Endothelial cell of umbilical vein (primary cell): ENCODE measurements at regions not wholly inside any gene's neighbourhood (a gene's known extent, or its start where the extent isn't known, plus 50 kb on each side); places are given as distances from the start of the nearest gene placed in this dataset.

Experiments used
- BruUV-seq: library from RNA; stranded (reverse); fragments of 400-500 nt; replicated peaks from 2 replicates; lab custom pipeline; 2021; lab: Mats Ljungman, UMichigan
- CTCF ChIA-PET: fragments of 300-600, 350-600 bp; sonication (Branson Sonifier 250); formaldehyde crosslinking; loops from one replicate; lab custom pipeline; 2021; ENCODE audit warnings: antibody characterized with exemption, inconsistent platforms; lab: Charles Lee
- POLR2A ChIA-PET: fragments of 300-600, 350-600 bp; sonication (Branson Sonifier 250); formaldehyde crosslinking; loops from one replicate; lab custom pipeline; 2021; ENCODE audit warnings: antibody characterized with exemption, inconsistent platforms; lab: Charles Lee
- DNase-seq: peaks from one replicate; pipeline ENCODE4 v3.0.0-alpha.2; 2011; ENCODE audit warnings: low read depth, low spot score
- FAIRE-seq: peaks from 2 replicates; lab custom pipeline; 2011; peaks lifted over from hg19 to GRCh38; lab: Jason Lieb, UNC
- H2AFZ ChIP-seq: 2 replicates; pipeline ENCODE4 v1.6.0; 2012; ENCODE audit warnings: low read depth, low read length, control low read depth, inconsistent platforms
- H3K27ac ChIP-seq: 2 replicates; pipeline ENCODE4 v1.5.1; 2011; ENCODE audit warnings: low read depth, mild to moderate bottlenecking, control low read depth, low read length, moderate library complexity; ENCODE audit not compliant: insufficient read depth
- H3K27me3 ChIP-seq, 2 experiments: 2 replicates each; pipeline versions ENCODE4 v1.6.0 to v1.6.1; 2011; ENCODE audit warnings: low read length in 2 of 2, mixed read lengths in 1 of 2; ENCODE audit not compliant: control insufficient read depth in 2 of 2, insufficient read depth in 2 of 2
- H3K36me3 ChIP-seq, 2 experiments: 2 replicates in 1 of 2; 3 replicates in 1 of 2; pipeline ENCODE4 v1.5.1; 2011; ENCODE audit warnings: low read length in 2 of 2, mild to moderate bottlenecking in 1 of 2, moderate library complexity in 1 of 2; ENCODE audit not compliant: control insufficient read depth in 2 of 2, insufficient read depth in 2 of 2; ENCODE audit errors: extremely low read depth in 1 of 2
- H3K4me1 ChIP-seq: 3 replicates; pipeline ENCODE4 v1.5.1; 2011; ENCODE audit warnings: mild to moderate bottlenecking, low read length; ENCODE audit not compliant: control insufficient read depth, insufficient read depth; ENCODE audit errors: extremely low read depth
- H3K4me2 ChIP-seq: 2 replicates; pipeline ENCODE4 v1.6.1; 2011; ENCODE audit warnings: low read length, control low read depth, mixed read lengths; ENCODE audit not compliant: insufficient read depth
- H3K4me3 ChIP-seq, 3 experiments: fragments of 200-600 bp in 1 of 3; sonication (generic), shearing (Covaris generic) in 1 of 3; replicated peaks in 1 of 3; 2 replicates each; pipeline ENCODE4 v1.5.1; 2011 to 2016; ENCODE audit warnings: control low read depth in 3 of 3, low read length in 3 of 3, mild to moderate bottlenecking in 2 of 3, inconsistent platforms in 1 of 3, low read depth in 1 of 3, moderate library complexity in 1 of 3; ENCODE audit not compliant: insufficient read depth in 1 of 3
- H3K79me2 ChIP-seq: 2 replicates; pipeline ENCODE4 v1.6.0; 2012; ENCODE audit warnings: low read length, inconsistent platforms; ENCODE audit not compliant: control insufficient read depth, insufficient read depth
- H3K9ac ChIP-seq: replicated peaks from 2 replicates; pipeline ENCODE3; 2011; ENCODE audit warnings: low read length, control low read depth; ENCODE audit not compliant: insufficient read depth; ENCODE audit errors: extremely low read depth
- H3K9me1 ChIP-seq: replicated peaks from 3 replicates; pipeline ENCODE4 v1.6.0; 2011; ENCODE audit warnings: mild to moderate bottlenecking, low read length; ENCODE audit not compliant: control insufficient read depth, insufficient read depth; ENCODE audit errors: extremely low read depth
- H3K9me3 ChIP-seq: replicated peaks from 2 replicates; pipeline ENCODE4 v1.5.1; 2012; ENCODE audit warnings: low read length, inconsistent platforms; ENCODE audit not compliant: control insufficient read depth, insufficient read depth
- H4K20me1 ChIP-seq: replicated peaks from 2 replicates; pipeline ENCODE3; 2011; ENCODE audit warnings: mild to moderate bottlenecking, low read length; ENCODE audit not compliant: control insufficient read depth, insufficient read depth; ENCODE audit errors: extremely low read depth
- CTCF ChIP-seq, 2 donors: IDR thresholded peaks; 1 replicate in 1 of 2; 2 replicates in 1 of 2; pipeline ENCODE4 v1.5.1; 2011; ENCODE audit warnings: low read length in 2 of 2, mild to moderate bottlenecking in 2 of 2, moderate library complexity in 2 of 2, control low read depth in 1 of 2, inconsistent platforms in 1 of 2, low read depth in 1 of 2; ENCODE audit not compliant: insufficient read depth in 1 of 2; ENCODE audit errors: extremely low read depth in 1 of 2
- EZH2 ChIP-seq: IDR thresholded peaks from 2 replicates; pipeline ENCODE4 v1.6.1; 2012; ENCODE audit warnings: borderline replicate concordance, low read depth, mild to moderate bottlenecking, moderate library complexity, low read length, inconsistent platforms; ENCODE audit not compliant: severe bottlenecking
- FOS ChIP-seq: IDR thresholded peaks from 2 replicates; pipeline ENCODE4 v1.6.1; 2011; ENCODE audit warnings: mild to moderate bottlenecking, low read length, moderate library complexity, borderline replicate concordance; ENCODE audit not compliant: insufficient read depth
- GATA2 ChIP-seq: IDR thresholded peaks from 2 replicates; pipeline ENCODE4 v1.7.0; 2011; ENCODE audit warnings: low read depth, mild to moderate bottlenecking, moderate library complexity, mixed read lengths, low read length; ENCODE audit not compliant: insufficient read length, insufficient read depth
- JUN ChIP-seq: IDR thresholded peaks from 2 replicates; pipeline ENCODE4 v1.6.1; 2011; ENCODE audit warnings: borderline replicate concordance, low read depth; ENCODE audit not compliant: insufficient read length, insufficient read depth
- POLR2AphosphoS5 ChIP-seq: IDR thresholded peaks from 2 replicates; pipeline ENCODE4 v1.6.1; 2012; ENCODE audit warnings: low read depth, mild to moderate bottlenecking, control low read depth, low read length, moderate library complexity; ENCODE audit not compliant: insufficient read depth
- dilution Hi-C: fragments of 300-500 bp; cut with MboI; formaldehyde crosslinking; loops from one replicate; pipeline ENCODE4 v1.15.0; 2019; ENCODE audit warnings: low sequenced_read_pairs; ENCODE audit not compliant: extremely low pct_ligation_motif_present
- intact Hi-C: fragments of 100-400 bp; cut with micrococcal nuclease; formaldehyde crosslinking; loops from one replicate; pipeline ENCODE4 v1.10.0; 2022
- TF ChIP-seq, protein P1 (sequence below): IDR thresholded peaks from 2 replicates; pipeline ENCODE4 v1.6.1; 2011; ENCODE audit not compliant: insufficient read depth, insufficient read length

DNA sequence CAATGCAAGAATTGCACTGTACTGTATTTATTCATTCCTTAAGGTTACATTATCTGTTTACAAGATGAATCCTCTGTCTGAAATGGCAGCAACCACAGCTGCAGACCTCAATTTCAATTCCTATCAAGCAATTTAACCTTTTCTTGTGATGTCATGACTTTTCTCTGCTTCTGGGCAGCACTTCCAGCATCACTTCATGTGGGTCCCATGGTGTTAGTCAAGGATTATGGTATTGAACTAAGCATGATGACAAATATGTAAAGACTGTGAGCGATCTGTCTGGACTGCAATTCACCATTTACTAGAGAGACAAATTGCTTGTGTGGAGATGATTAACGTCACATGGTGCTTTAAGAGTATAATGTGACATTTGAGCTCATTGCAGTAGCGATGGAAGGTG is 90.5 kb upstream of the CCN2 start:
- no peaks in the 10 kb centered on the region for H3K4me1 ChIP-seq
- H3K9me1 ChIP-seq = no peaks in the 10 kb centered on the region
- no peaks in the 10 kb centered on the region for H4K20me1 ChIP-seq
- dilution Hi-C loops = no loop called here
- no peak for TF ChIP-seq JUN
- no peak for TF ChIP-seq EZH2
- TF ChIP-seq FOS = no peak
- TF ChIP-seq, protein P1, sequence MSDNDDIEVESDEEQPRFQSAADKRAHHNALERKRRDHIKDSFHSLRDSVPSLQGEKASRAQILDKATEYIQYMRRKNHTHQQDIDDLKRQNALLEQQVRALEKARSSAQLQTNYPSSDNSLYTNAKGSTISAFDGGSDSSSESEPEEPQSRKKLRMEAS = no peak
- no peak for TF ChIP-seq GATA2
- TF ChIP-seq POLR2AphosphoS5 = no peak
- TF ChIP-seq CTCF (IDR thresholded peaks at IDR 0.05; ENCODE audit: extremely low read depth in 1 of 2, insufficient read depth in 1 of 2, low read depth in 1 of 2, low read length in 2 of 2) = no peak
- no peak for FAIRE-seq
- H3K27ac ChIP-seq = no peak overlapping the region
- CTCF ChIA-PET = interaction anchor here (0.8 kb wide), 1 partner anchor 174 kb away, joined by 3 read pairs; no protein-coding TSS in a partner anchor
- H3K4me3 ChIP-seq = no peak overlapping the region
- no peak overlapping the region for H2AFZ ChIP-seq
- no peak overlapping the region for H3K9ac ChIP-seq
- DNase-seq = no peak
- no peaks in the 10 kb centered on the region for H3K27me3 ChIP-seq
- no TSS peak for BruUV-seq
- intact Hi-C loops = no loop called here
- H3K9me3 ChIP-seq = no peaks in the 10 kb centered on the region
- POLR2A ChIA-PET = interaction anchor here (0.6 kb wide), 1 partner anchor 55 kb away, joined by 3 read pairs; no protein-coding TSS in a partner anchor
- H3K4me2 ChIP-seq = no peak overlapping the region
- no peaks in the 10 kb centered on the region for H3K79me2 ChIP-seq
- no peaks in the 10 kb centered on the region for H3K36me3 ChIP-seq
